ENCODE measurements at regions not wholly inside any gene's neighbourhood (a gene's known extent, or its start where the extent isn't known, plus 50 kb on each side); places are given as distances from the start of the nearest gene placed in this dataset.

DNA sequence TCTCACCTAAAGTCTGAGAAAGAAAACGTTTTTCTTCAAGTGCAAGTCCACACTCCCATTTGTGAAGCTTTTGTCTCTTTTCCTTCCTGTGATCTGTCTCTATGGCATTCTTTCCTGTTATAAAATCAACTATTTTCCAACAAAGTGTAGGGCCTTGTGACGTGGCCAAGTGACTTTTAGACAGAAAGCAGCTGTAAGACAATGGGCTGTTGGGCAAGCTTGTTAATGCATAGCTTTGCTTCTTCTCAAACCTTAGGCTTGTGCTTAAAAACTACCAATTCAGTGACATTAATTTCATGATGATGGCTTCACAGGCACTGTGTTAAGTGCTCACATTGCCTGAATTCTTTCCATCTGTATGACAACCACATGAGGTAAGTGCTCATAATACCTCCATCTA lies 83.5 kb downstream of the VCY1B start:
- 13% methylated on average over 2 of the region's 2 CpGs; no CpG with 5 or more reads in 1 of the 2 experiments for WGBS, 2 experiments (ENCODE audit: extremely low coverage in 1 of 2, insufficient coverage in 1 of 2, insufficient read length in 1 of 2, insufficient replicate concordance in 2 of 2, low coverage in 1 of 2, low lambda C conversion rate in 2 of 2, missing lambda C conversion rate in 1 of 2)
- no peak overlapping the region for H3K9ac ChIP-seq (replicated peaks in 1 of 4; ENCODE audit: extremely low read depth in 1 of 4, low read depth in 3 of 4, low read length in 3 of 4)
- no peak overlapping the region for H3K4me2 ChIP-seq (ENCODE audit: insufficient read depth in 1 of 2, low read depth in 2 of 2, low read length in 2 of 2)
- no peaks in the 10 kb centered on the region for H3K4me1 ChIP-seq (replicated peaks in 1 of 4; ENCODE audit: control insufficient read depth in 3 of 4, insufficient read depth in 4 of 4, low read length in 3 of 4)
- H2BK5ac ChIP-seq (ENCODE audit: low read depth, low read length) = no peak overlapping the region
- no peak overlapping the region for H2BK15ac ChIP-seq (ENCODE audit: low read length)
- H3K36me3 ChIP-seq (ENCODE audit: control insufficient read depth in 2 of 4, insufficient read depth in 4 of 4, low read length in 3 of 4) = no peaks in the 10 kb centered on the region
- no peak overlapping the region for H3K18ac ChIP-seq (ENCODE audit: extremely low read depth, low read length)
- POLR2A ChIA-PET (ENCODE audit: partially characterized antibody) = no interaction called here
- no peak overlapping the region for H2AK5ac ChIP-seq (ENCODE audit: low read depth, low read length)
- no peak for DNase-seq (ENCODE audit: low read depth in 1 of 2, low spot score in 2 of 2)
- H4K5ac ChIP-seq (ENCODE audit: insufficient read length, low read depth, low read length) = no peak overlapping the region
- no peak for TF ChIP-seq GABPA (IDR thresholded peaks at IDR 0.05; ENCODE audit: borderline replicate concordance, insufficient read depth, low read length)
- no peak for TF ChIP-seq PHF8 (conservative IDR thresholded peaks at IDR 0.05; ENCODE audit: low read depth, low read length)
- TF ChIP-seq CEBPB (IDR thresholded peaks at IDR 0.05; ENCODE audit: low read depth, low read length) = no peak
- no peak for TF ChIP-seq POU5F1 (IDR thresholded peaks at IDR 0.05; ENCODE audit: low read depth, low read length)
- no peak for TF ChIP-seq CHD2 (IDR thresholded peaks at IDR 0.05; ENCODE audit: low read length)
- TF ChIP-seq, protein P1, sequence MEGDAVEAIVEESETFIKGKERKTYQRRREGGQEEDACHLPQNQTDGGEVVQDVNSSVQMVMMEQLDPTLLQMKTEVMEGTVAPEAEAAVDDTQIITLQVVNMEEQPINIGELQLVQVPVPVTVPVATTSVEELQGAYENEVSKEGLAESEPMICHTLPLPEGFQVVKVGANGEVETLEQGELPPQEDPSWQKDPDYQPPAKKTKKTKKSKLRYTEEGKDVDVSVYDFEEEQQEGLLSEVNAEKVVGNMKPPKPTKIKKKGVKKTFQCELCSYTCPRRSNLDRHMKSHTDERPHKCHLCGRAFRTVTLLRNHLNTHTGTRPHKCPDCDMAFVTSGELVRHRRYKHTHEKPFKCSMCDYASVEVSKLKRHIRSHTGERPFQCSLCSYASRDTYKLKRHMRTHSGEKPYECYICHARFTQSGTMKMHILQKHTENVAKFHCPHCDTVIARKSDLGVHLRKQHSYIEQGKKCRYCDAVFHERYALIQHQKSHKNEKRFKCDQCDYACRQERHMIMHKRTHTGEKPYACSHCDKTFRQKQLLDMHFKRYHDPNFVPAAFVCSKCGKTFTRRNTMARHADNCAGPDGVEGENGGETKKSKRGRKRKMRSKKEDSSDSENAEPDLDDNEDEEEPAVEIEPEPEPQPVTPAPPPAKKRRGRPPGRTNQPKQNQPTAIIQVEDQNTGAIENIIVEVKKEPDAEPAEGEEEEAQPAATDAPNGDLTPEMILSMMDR (IDR thresholded peaks at IDR 0.05; ENCODE audit: control extremely low read depth in 1 of 3, insufficient read depth in 1 of 3, low read depth in 1 of 3, low read length in 3 of 3) = no peak
- no peaks in the 10 kb centered on the region for H3K79me2 ChIP-seq (ENCODE audit: control insufficient read depth in 1 of 2, insufficient read depth in 2 of 2, low read length in 2 of 2)
- no peaks in the 10 kb centered on the region for H4K20me1 ChIP-seq (replicated peaks in 1 of 2; ENCODE audit: control insufficient read depth in 1 of 2, insufficient read depth in 2 of 2, low read length in 2 of 2)
- FAIRE-seq = no peak
- no peak overlapping the region for H3K23ac ChIP-seq (ENCODE audit: insufficient read length)
- H3K27me3 ChIP-seq (replicated peaks in 1 of 4; ENCODE audit: control insufficient read depth in 3 of 4, extremely low read depth in 1 of 4, insufficient read depth in 3 of 4, low read length in 3 of 4) = no peaks in the 10 kb centered on the region; a peak in 2 of 7 replicates
- CTCF ChIA-PET (ENCODE audit: partially characterized antibody) = no interaction called here
- H3K79me1 ChIP-seq (ENCODE audit: low read depth, low read length) = no peaks in the 10 kb centered on the region
- H4K8ac ChIP-seq (ENCODE audit: extremely low read depth, insufficient read depth, low read length) = no peak overlapping the region
- H2BK12ac ChIP-seq (ENCODE audit: low read depth, low read length) = no peak overlapping the region
- H2BK20ac ChIP-seq (ENCODE audit: low read length) = no peak overlapping the region
- no peaks in the 10 kb centered on the region for H3K23me2 ChIP-seq (ENCODE audit: low read depth, low read length)
- H3K56ac ChIP-seq (replicated peaks; ENCODE audit: insufficient read length, low read depth, low read length) = no peak overlapping the region
- no peaks in the 10 kb centered on the region for H3K9me3 ChIP-seq (ENCODE audit: insufficient read depth in 2 of 2, low read depth in 1 of 2, low read length in 1 of 2)
- H3K4ac ChIP-seq (replicated peaks; ENCODE audit: insufficient read length, low read depth, low read length) = no peak overlapping the region
- no peak overlapping the region for H3K4me3 ChIP-seq (ENCODE audit: extremely low read depth in 1 of 4, insufficient read depth in 2 of 4, low read depth in 3 of 4, low read length in 4 of 4)
- no peak overlapping the region for H3K14ac ChIP-seq (ENCODE audit: insufficient read length)
- H2BK120ac ChIP-seq (replicated peaks; ENCODE audit: low read depth, low read length) = no peak overlapping the region
- no peak overlapping the region for H3K27ac ChIP-seq (ENCODE audit: low read depth, low read length)
- H4K91ac ChIP-seq (replicated peaks; ENCODE audit: insufficient read length, low read length) = no peak overlapping the region
- no peak overlapping the region for H2AFZ ChIP-seq (ENCODE audit: low read length)
